H1 (cell line): ENCODE measurements at regions not wholly inside any gene's neighbourhood (a gene's known extent, or its start where the extent isn't known, plus 50 kb on each side); places are given as distances from the start of the nearest gene placed in this dataset.

ENCODE experiments used
- POLR2AphosphoS5 ChIP-seq: IDR thresholded peaks from 2 replicates; pipeline ENCODE4 v1.6.1; 2011; ENCODE audit warnings: low read depth, low read length
- RAD21 ChIP-seq, 2 experiments: IDR thresholded peaks in 1 of 2; conservative IDR thresholded peaks in 1 of 2; 2 replicates each; pipeline ENCODE4 v1.6.1; 2011; ENCODE audit warnings: low read depth in 2 of 2, low read length in 2 of 2, improper control_type of control experiment in 1 of 2, inconsistent platforms in 1 of 2, mild to moderate bottlenecking in 1 of 2, moderate library complexity in 1 of 2
- TF ChIP-seq, protein P1 (sequence below): fragments of 300-600 bp; sonication (generic); IDR thresholded peaks from 2 replicates; pipeline ENCODE4 v1.7.1; 2012; ENCODE audit warnings: low read length, moderate library complexity, mild to moderate bottlenecking, inconsistent platforms; ENCODE audit not compliant: insufficient replicate concordance
- TF ChIP-seq, protein P2 (sequence below): IDR thresholded peaks from 2 replicates; pipeline ENCODE4 v1.6.1; 2011; ENCODE audit warnings: low read depth, mild to moderate bottlenecking, low read length; ENCODE audit not compliant: insufficient read depth

DNA sequence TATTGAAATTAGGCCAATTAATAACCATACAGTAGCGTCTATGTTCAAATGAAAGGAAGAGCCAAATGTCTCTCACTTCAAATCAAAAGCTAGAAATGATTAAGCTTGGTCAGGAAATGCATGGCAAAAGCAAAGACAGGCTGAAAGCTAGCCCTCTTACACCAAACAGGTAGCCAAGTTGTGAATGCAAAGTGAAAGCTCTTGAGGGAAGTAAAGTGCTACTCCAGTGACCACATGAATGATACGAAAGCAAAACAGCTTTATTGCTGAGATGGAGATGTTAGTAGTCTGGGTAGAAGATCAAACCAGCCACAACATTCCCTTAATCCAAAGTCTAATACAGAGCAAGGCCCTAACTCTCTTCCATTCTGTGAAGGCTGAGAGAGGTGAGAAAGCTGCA is 123.8 kb downstream of the TEX36 start (continued):
- TF ChIP-seq, protein P1, sequence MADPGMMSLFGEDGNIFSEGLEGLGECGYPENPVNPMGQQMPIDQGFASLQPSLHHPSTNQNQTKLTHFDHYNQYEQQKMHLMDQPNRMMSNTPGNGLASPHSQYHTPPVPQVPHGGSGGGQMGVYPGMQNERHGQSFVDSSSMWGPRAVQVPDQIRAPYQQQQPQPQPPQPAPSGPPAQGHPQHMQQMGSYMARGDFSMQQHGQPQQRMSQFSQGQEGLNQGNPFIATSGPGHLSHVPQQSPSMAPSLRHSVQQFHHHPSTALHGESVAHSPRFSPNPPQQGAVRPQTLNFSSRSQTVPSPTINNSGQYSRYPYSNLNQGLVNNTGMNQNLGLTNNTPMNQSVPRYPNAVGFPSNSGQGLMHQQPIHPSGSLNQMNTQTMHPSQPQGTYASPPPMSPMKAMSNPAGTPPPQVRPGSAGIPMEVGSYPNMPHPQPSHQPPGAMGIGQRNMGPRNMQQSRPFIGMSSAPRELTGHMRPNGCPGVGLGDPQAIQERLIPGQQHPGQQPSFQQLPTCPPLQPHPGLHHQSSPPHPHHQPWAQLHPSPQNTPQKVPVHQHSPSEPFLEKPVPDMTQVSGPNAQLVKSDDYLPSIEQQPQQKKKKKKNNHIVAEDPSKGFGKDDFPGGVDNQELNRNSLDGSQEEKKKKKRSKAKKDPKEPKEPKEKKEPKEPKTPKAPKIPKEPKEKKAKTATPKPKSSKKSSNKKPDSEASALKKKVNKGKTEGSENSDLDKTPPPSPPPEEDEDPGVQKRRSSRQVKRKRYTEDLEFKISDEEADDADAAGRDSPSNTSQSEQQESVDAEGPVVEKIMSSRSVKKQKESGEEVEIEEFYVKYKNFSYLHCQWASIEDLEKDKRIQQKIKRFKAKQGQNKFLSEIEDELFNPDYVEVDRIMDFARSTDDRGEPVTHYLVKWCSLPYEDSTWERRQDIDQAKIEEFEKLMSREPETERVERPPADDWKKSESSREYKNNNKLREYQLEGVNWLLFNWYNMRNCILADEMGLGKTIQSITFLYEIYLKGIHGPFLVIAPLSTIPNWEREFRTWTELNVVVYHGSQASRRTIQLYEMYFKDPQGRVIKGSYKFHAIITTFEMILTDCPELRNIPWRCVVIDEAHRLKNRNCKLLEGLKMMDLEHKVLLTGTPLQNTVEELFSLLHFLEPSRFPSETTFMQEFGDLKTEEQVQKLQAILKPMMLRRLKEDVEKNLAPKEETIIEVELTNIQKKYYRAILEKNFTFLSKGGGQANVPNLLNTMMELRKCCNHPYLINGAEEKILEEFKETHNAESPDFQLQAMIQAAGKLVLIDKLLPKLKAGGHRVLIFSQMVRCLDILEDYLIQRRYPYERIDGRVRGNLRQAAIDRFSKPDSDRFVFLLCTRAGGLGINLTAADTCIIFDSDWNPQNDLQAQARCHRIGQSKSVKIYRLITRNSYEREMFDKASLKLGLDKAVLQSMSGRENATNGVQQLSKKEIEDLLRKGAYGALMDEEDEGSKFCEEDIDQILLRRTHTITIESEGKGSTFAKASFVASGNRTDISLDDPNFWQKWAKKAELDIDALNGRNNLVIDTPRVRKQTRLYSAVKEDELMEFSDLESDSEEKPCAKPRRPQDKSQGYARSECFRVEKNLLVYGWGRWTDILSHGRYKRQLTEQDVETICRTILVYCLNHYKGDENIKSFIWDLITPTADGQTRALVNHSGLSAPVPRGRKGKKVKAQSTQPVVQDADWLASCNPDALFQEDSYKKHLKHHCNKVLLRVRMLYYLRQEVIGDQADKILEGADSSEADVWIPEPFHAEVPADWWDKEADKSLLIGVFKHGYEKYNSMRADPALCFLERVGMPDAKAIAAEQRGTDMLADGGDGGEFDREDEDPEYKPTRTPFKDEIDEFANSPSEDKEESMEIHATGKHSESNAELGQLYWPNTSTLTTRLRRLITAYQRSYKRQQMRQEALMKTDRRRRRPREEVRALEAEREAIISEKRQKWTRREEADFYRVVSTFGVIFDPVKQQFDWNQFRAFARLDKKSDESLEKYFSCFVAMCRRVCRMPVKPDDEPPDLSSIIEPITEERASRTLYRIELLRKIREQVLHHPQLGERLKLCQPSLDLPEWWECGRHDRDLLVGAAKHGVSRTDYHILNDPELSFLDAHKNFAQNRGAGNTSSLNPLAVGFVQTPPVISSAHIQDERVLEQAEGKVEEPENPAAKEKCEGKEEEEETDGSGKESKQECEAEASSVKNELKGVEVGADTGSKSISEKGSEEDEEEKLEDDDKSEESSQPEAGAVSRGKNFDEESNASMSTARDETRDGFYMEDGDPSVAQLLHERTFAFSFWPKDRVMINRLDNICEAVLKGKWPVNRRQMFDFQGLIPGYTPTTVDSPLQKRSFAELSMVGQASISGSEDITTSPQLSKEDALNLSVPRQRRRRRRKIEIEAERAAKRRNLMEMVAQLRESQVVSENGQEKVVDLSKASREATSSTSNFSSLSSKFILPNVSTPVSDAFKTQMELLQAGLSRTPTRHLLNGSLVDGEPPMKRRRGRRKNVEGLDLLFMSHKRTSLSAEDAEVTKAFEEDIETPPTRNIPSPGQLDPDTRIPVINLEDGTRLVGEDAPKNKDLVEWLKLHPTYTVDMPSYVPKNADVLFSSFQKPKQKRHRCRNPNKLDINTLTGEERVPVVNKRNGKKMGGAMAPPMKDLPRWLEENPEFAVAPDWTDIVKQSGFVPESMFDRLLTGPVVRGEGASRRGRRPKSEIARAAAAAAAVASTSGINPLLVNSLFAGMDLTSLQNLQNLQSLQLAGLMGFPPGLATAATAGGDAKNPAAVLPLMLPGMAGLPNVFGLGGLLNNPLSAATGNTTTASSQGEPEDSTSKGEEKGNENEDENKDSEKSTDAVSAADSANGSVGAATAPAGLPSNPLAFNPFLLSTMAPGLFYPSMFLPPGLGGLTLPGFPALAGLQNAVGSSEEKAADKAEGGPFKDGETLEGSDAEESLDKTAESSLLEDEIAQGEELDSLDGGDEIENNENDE: no peak
- no peak for TF ChIP-seq RAD21 (IDR thresholded peaks at IDR 0.05 in 1 of 2, conservative IDR thresholded peaks at IDR 0.05 in 1 of 2; ENCODE audit: low read depth in 2 of 2, low read length in 2 of 2)
- TF ChIP-seq, protein P2, sequence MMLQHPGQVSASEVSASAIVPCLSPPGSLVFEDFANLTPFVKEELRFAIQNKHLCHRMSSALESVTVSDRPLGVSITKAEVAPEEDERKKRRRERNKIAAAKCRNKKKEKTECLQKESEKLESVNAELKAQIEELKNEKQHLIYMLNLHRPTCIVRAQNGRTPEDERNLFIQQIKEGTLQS: no peak
- no peak for TF ChIP-seq POLR2AphosphoS5
